Tibial artery (tissue), 4 donors: ENCODE measurements at regions not wholly inside any gene's neighbourhood (a gene's known extent, or its start where the extent isn't known, plus 50 kb on each side); places are given as distances from the start of the nearest gene placed in this dataset.

ENCODE experiments used
- DNase-seq, 2 donors: peaks; one replicate each; pipeline ENCODE4 v3.0.0-alpha.2; 2019
- H3K27ac ChIP-seq, 2 donors: fragments of 200-600 bp; sonication (generic) in 1 of 2; 1 replicate in 1 of 2; 2 replicates in 1 of 2; pipeline ENCODE4 v1.5.1; 2018 to 2019; ENCODE audit warnings: mild to moderate bottlenecking in 1 of 2
- H3K27me3 ChIP-seq, 2 donors: fragments of 200-600 bp; sonication (generic) in 1 of 2; one replicate each; pipeline versions ENCODE4 v1.5.1 to v1.6.0; 2016 to 2019
- H3K36me3 ChIP-seq, 3 donors: fragments of 200-600 bp; sonication (generic) in 2 of 3; one replicate each; pipeline ENCODE4 v1.5.1; 2016 to 2019; ENCODE audit warnings: mild to moderate bottlenecking in 2 of 3
- H3K4me1 ChIP-seq, 4 donors: fragments of 200-600 bp; sonication (generic) in 2 of 4; 1 replicate in 3 of 4; 2 replicates in 1 of 4; pipeline ENCODE4 v1.5.1; 2016 to 2019
- H3K4me3 ChIP-seq, 2 donors: fragments of 200-600 bp; sonication (generic) in 1 of 2; 1 replicate in 1 of 2; 2 replicates in 1 of 2; pipeline ENCODE4 v1.5.1; 2018 to 2019; ENCODE audit warnings: mild to moderate bottlenecking in 2 of 2
- H3K9me3 ChIP-seq, 3 donors: fragments of 200-600 bp; sonication (generic) in 1 of 3; one replicate each; pipeline ENCODE4 v1.5.1; 2016 to 2019
- CTCF ChIP-seq, 2 experiments: fragments of 200-600 bp in 1 of 2; fragments of 450-650 bp in 1 of 2; IDR thresholded peaks; one replicate each; pipeline ENCODE4 v1.5.1; 2017 to 2019; ENCODE audit warnings: antibody characterized with exemption in 2 of 2, mild to moderate bottlenecking in 1 of 2, moderate library complexity in 1 of 2
- intact Hi-C: fragments of 100-400 bp; cut with DNase I; formaldehyde crosslinking; loops from one replicate; pipeline ENCODE4 v1.15.0; 2023; ENCODE audit warnings: low total_unique reads

GRCh38 chr5:128825826-128826225 is 139.5 kb upstream of the SLC27A6 start:
- H3K4me3 ChIP-seq = no peak overlapping the region
- no peaks in the 10 kb centered on the region for H3K9me3 ChIP-seq
- no peak overlapping the region for H3K27ac ChIP-seq
- TF ChIP-seq CTCF (IDR thresholded peaks at IDR 0.05) = no peak
- H3K27me3 ChIP-seq = no peaks in the 10 kb centered on the region
- DNase-seq = no peak
- H3K4me1 ChIP-seq = no peaks in the 10 kb centered on the region
- intact Hi-C loops = no loop called here
- no peaks in the 10 kb centered on the region for H3K36me3 ChIP-seq

DNA sequence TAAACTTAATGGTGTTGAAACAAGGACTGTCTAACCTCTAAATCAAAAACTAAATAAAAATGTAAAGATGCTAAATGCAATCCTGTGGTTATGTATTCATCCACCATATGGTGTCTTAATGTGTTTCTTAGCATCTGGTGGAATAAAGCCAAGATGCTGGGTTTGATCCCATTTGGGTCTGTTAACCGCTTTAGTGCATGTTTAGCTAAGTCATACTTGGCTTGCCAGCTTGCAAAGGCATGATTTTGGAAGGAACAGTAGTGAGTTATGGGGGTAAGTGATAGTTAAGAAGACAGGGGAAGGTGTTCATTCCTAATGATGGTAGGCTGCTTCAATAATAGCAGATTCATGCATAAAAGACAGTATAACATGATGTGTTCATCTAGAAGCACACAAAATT is 139.0 kb upstream of the SLC27A6 start:
- Histone ChIP-seq H3K36me3 (no peaks in the 10 kb centered on the region), H3K4me3 (no peak overlapping the region), H3K27ac (no peak overlapping the region), H3K4me1 (no peaks in the 10 kb centered on the region), H3K9me3 (no peaks in the 10 kb centered on the region), H3K27me3 (no peaks in the 10 kb centered on the region)
- intact Hi-C loops = no loop called here
- no peak for TF ChIP-seq CTCF (IDR thresholded peaks at IDR 0.05)
- no peak for DNase-seq

GRCh38 chr5:128836571-128836970 is 128.7 kb upstream of the SLC27A6 start:
- Histone ChIP-seq H3K36me3 (no peaks in the 10 kb centered on the region), H3K9me3 (no peaks in the 10 kb centered on the region), H3K27me3 (no peaks in the 10 kb centered on the region), H3K4me1 (no peaks in the 10 kb centered on the region), H3K4me3 (no peak overlapping the region), H3K27ac (no peak overlapping the region)
- intact Hi-C loops = no loop called here
- DNase-seq = no peak
- no peak for TF ChIP-seq CTCF (IDR thresholded peaks at IDR 0.05)

GRCh38 chr5:128838623-128839022 is 126.7 kb upstream of the SLC27A6 start:
- Histone ChIP-seq H3K4me3 (no peak overlapping the region), H3K27ac (no peak overlapping the region), H3K27me3 (no peaks in the 10 kb centered on the region), H3K36me3 (no peaks in the 10 kb centered on the region), H3K9me3 (no peaks in the 10 kb centered on the region), H3K4me1 (no peaks in the 10 kb centered on the region)
- TF ChIP-seq CTCF (IDR thresholded peaks at IDR 0.05) = no peak
- DNase-seq = no peak
- intact Hi-C loops = no loop called here

DNA sequence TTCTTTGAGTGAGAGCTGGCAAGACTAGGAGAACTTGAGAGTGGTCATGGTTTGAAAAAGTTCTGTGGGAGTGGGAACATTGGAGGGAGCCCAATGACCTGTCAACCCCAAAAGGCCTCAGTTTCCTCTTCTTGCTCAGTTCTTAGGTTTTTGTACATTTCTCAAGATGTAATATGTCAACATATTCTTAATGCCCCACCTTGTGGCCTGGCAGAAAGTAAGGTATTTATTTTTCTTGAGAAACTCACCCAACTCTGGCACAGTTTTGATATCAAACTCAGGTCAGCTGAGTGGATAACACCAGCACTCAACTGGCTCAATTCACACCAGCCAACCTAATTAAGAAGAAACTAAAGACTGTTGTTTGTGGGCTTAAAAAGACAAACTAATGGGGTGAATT is 123.0 kb upstream of the SLC27A6 start:
- Histone ChIP-seq H3K4me1 (no peaks in the 10 kb centered on the region), H3K27ac (no peak overlapping the region), H3K4me3 (no peak overlapping the region), H3K36me3 (no peaks in the 10 kb centered on the region), H3K27me3 (no peaks in the 10 kb centered on the region), H3K9me3 (no peaks in the 10 kb centered on the region)
- no peak for DNase-seq
- no peak for TF ChIP-seq CTCF (IDR thresholded peaks at IDR 0.05)
- intact Hi-C loops = loop anchor here (10.0 kb wide), 1 partner anchor 627 kb away; no protein-coding TSS in a partner anchor

- no peaks in the 10 kb centered on the region for H3K4me1 ChIP-seq
- no peak overlapping the region for H3K27ac ChIP-seq
- H3K27me3 ChIP-seq = no peaks in the 10 kb centered on the region
- no peaks in the 10 kb centered on the region for H3K36me3 ChIP-seq
- H3K9me3 ChIP-seq = no peaks in the 10 kb centered on the region
- DNase-seq = no peak
- H3K4me3 ChIP-seq = no peak overlapping the region
- peak; percentile 26 to 38 for TF ChIP-seq CTCF (IDR thresholded peaks at IDR 0.05)
- intact Hi-C loops = loop anchor here (10.0 kb wide), 1 partner anchor 630 kb away; no protein-coding TSS in a partner anchor
These were observed 120.8 kb upstream of the SLC27A6 start for GRCh38 chr5:128844354-128844923.
